ENCODE measurements at regions not wholly inside any gene's neighbourhood (a gene's known extent, or its start where the extent isn't known, plus 50 kb on each side); places are given as distances from the start of the nearest gene placed in this dataset.

DNA sequence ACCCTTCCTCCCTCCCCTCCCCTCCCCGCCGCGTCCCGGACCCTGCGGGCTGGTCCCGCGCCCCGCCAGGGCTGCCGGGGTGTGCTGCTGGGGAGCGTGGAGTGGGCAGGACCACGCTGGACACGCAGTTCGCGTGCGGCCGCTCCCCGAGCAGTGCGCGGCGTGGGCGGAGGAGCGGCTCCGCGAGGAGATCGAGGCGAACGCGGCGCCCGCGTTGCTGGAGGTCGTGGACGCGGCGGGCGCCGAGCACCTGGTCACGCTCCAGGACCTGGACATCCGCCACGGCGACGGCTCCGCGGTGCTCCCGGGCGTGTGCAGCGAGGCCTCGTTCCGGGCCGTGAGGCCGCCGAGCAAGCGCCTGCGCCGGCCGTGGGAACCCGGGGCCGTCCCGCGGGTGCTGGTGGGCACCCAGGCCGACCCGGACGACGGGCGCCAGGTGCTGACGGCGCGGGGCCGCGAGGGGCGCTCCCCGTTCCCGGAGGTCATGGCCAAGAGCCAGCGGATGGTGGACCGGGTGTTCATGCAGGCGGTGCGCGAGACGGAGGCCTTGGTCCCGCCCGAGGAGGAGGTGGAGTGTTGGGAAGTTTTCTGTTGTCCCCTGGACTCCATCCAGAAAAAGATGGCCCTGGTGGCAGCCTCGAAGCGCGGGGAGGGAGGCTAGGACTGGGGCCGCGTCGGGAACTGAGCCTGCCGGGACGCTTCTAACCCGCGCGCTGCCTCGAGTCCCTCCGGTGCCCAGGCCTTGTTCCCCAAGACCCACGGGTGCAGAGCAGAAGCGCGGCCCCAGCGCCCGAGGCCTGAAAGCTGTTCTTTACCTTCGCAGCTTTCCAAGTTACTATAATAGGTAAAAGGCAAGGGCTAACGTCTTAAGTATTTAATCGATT is 54.7 kb upstream of the EIF5 start:
- TF ChIP-seq, protein P1, sequence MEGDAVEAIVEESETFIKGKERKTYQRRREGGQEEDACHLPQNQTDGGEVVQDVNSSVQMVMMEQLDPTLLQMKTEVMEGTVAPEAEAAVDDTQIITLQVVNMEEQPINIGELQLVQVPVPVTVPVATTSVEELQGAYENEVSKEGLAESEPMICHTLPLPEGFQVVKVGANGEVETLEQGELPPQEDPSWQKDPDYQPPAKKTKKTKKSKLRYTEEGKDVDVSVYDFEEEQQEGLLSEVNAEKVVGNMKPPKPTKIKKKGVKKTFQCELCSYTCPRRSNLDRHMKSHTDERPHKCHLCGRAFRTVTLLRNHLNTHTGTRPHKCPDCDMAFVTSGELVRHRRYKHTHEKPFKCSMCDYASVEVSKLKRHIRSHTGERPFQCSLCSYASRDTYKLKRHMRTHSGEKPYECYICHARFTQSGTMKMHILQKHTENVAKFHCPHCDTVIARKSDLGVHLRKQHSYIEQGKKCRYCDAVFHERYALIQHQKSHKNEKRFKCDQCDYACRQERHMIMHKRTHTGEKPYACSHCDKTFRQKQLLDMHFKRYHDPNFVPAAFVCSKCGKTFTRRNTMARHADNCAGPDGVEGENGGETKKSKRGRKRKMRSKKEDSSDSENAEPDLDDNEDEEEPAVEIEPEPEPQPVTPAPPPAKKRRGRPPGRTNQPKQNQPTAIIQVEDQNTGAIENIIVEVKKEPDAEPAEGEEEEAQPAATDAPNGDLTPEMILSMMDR (IDR thresholded peaks at IDR 0.05): no peak
- no peak for TF ChIP-seq POLR2A (IDR thresholded peaks at IDR 0.05)
